NT2/D1 (cell line): ENCODE measurements at regions not wholly inside any gene's neighbourhood (a gene's known extent, or its start where the extent isn't known, plus 50 kb on each side); places are given as distances from the start of the nearest gene placed in this dataset.

Experiments used
- DNase-seq: peaks from one replicate; pipeline ENCODE4 v3.0.0-alpha.2; 2011; ENCODE audit warnings: low read depth, low spot score
- H3K27me3 ChIP-seq: 2 replicates; pipeline ENCODE4 v1.6.0; 2011; ENCODE audit warnings: mild to moderate bottlenecking; ENCODE audit not compliant: insufficient read length, insufficient read depth
- H3K36me3 ChIP-seq: 2 replicates; pipeline ENCODE4 v1.6.1; 2011; ENCODE audit warnings: mild to moderate bottlenecking, low read length, mixed read lengths; ENCODE audit not compliant: insufficient read depth, insufficient read length
- H3K4me1 ChIP-seq: 2 replicates; pipeline ENCODE4 v1.5.1; 2011; ENCODE audit not compliant: insufficient read depth, insufficient read length
- H3K4me3 ChIP-seq: 2 replicates; pipeline ENCODE4 v1.5.1; 2011; ENCODE audit warnings: low read depth; ENCODE audit not compliant: insufficient read length
- H3K9ac ChIP-seq: 2 replicates; pipeline ENCODE4 v1.6.0; 2011; ENCODE audit warnings: low read depth; ENCODE audit not compliant: insufficient read length
- H3K9me3 ChIP-seq: 2 replicates; pipeline ENCODE4 v1.5.1; 2011; ENCODE audit warnings: mild to moderate bottlenecking, low read length; ENCODE audit not compliant: insufficient read depth
- SUZ12 ChIP-seq: IDR thresholded peaks from 2 replicates; pipeline ENCODE4 v1.6.1; 2011; ENCODE audit not compliant: insufficient read length, insufficient read depth; ENCODE audit errors: extremely low read depth
- YY1 ChIP-seq: IDR thresholded peaks from 2 replicates; pipeline ENCODE4 v1.6.1; 2011; ENCODE audit not compliant: insufficient read length, insufficient read depth
- ZNF274 ChIP-seq: IDR thresholded peaks from 2 replicates; pipeline ENCODE4 v1.6.1; 2011; ENCODE audit warnings: mild to moderate bottlenecking, low read depth, low read length

DNA sequence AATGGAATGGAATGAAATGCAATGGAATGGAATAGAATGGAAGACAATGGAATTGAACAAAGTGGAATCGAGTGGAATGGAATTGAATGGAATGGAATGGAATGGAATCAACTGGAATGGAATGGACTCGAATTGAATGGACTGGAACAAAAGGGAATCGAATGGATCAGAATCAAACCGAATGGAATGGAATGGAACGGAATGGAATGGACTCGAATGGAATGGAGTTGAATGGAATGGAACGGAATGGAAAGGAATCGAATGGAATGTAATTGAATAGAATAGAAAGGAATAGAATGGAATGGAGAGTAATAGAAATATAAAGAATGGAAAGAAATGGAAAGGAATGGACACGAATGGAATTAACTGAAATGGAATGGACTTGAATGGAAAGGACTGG is 475.2 kb upstream of the WSB1 start:
- Histone ChIP-seq H3K36me3 (no peaks in the 10 kb centered on the region), H3K4me3 (no peak overlapping the region), H3K9me3 (peaks cover 82% of the 10 kb centered on the region), H3K9ac (no peak overlapping the region), H3K27me3 (no peaks in the 10 kb centered on the region), H3K4me1 (no peaks in the 10 kb centered on the region)
- TF ChIP-seq YY1 = no peak
- TF ChIP-seq SUZ12 = no peak
- TF ChIP-seq ZNF274 = no peak
- no peak for DNase-seq
